DOHH2 (cell line): ENCODE measurements at regions not wholly inside any gene's neighbourhood (a gene's known extent, or its start where the extent isn't known, plus 50 kb on each side); places are given as distances from the start of the nearest gene placed in this dataset.

ENCODE experiments used
- CTCF ChIP-seq: fragments of 200-600 bp; sonication (generic); IDR thresholded peaks from one replicate; pipeline ENCODE4 v1.5.1; 2014; ENCODE audit warnings: antibody characterized with exemption, mild to moderate bottlenecking, low read depth, low read length; ENCODE audit not compliant: poor library complexity, severe bottlenecking
- EZH2phosphoT487 ChIP-seq: fragments of 200-600 bp; sonication (generic); IDR thresholded peaks from 2 replicates; pipeline ENCODE4 v1.6.1; 2017; ENCODE audit warnings: borderline replicate concordance, mild to moderate bottlenecking, antibody characterized with exemption, low read length, moderate library complexity, mixed read lengths

- TF ChIP-seq CTCF: no peak
- TF ChIP-seq EZH2phosphoT487: no peak
Observed at GRCh38 chr3:151520105-151520504, 59.2 kb upstream of the IGSF10 start.
